ENCODE measurements at regions not wholly inside any gene's neighbourhood (a gene's known extent, or its start where the extent isn't known, plus 50 kb on each side); places are given as distances from the start of the nearest gene placed in this dataset.
"Not testable (repeated sequence)": the region's sequence is repeated elsewhere in the genome, so short reads cannot be mapped to it uniquely, and the experiment has no call there.

DNA sequence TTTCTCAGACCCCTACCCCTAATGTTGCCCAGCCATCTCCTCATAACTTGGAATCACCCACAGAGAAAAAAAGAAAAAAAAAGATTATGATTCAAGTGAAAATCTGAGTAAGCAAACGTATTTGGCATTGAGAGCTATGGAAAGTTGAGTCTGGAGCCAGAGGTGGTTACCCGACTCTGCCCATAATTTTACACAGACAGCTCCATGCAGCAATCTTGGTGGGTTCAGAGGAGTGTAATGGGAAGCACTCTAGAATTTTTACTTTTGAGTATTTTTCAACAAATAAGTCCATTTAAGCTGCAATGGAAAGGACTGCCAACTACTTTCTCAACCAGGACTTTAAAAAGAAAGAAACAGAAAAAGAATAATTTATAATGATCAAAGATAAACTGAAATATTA lies 62.7 kb downstream of the ZC3H11B start:
- TF ChIP-seq POLR2A (IDR thresholded peaks at IDR 0.05) (no peak), EP300 (IDR thresholded peaks at IDR 0.05) (no peak), CTCF (IDR thresholded peaks at IDR 0.05) (no peak)
- Histone ChIP-seq H3K9me3 (no peaks in the 10 kb centered on the region), H3K4me1 (ENCODE audit: insufficient read depth) (no peaks in the 10 kb centered on the region), H3K27ac (no peak overlapping the region), H3K4me3 (no peak overlapping the region), H3K27me3 (no peaks in the 10 kb centered on the region), H3K36me3 (no peaks in the 10 kb centered on the region)
- 58 to 88% (median 86%) methylated on average over 2 of the region's 2 CpGs for WGBS, 3 donors
- intact Hi-C loops (cut with DNase I) = no loop called here
- no peak for DNase-seq

- Histone ChIP-seq H3K27me3 (no peaks in the 10 kb centered on the region), H3K36me3 (no peaks in the 10 kb centered on the region), H3K27ac (no peak overlapping the region), H3K4me1 (ENCODE audit: insufficient read depth) (no peaks in the 10 kb centered on the region), H3K4me3 (no peak overlapping the region), H3K9me3 (no peaks in the 10 kb centered on the region)
- intact Hi-C loops (cut with DNase I) = no loop called here
- TF ChIP-seq POLR2A (IDR thresholded peaks at IDR 0.05) (no peak), CTCF (IDR thresholded peaks at IDR 0.05) (no peak), EP300 (IDR thresholded peaks at IDR 0.05) (no peak)
- DNase-seq = no peak
Observed at GRCh38 chr1:219549215-219549614, 63.7 kb downstream of the ZC3H11B start.

DNA sequence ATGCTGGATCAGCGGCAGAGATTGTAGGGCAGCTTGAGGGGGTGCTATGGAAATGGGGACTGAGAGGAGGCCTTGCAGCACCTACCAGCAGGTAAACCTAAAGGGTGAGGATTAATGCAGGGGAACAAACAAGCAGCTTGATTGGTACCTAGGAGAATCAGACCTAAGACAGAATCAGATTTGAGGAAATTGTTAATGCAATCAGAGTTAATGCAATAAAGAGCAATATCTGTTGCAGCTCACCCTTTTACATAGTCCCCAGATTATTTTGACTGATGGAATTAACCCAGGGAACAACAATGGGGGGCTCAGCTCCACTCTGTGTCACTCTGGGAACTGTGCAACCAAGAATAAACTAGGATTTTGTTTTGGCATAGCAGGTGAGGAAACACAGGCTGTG lies 64.5 kb downstream of the ZC3H11B start:
- Histone ChIP-seq H3K9me3 (no peaks in the 10 kb centered on the region), H3K36me3 (no peaks in the 10 kb centered on the region), H3K4me1 (ENCODE audit: insufficient read depth) (no peaks in the 10 kb centered on the region), H3K27ac (no peak overlapping the region), H3K4me3 (no peak overlapping the region), H3K27me3 (no peaks in the 10 kb centered on the region)
- intact Hi-C loops (cut with DNase I) = no loop called here
- TF ChIP-seq CTCF (IDR thresholded peaks at IDR 0.05) = no peak
- no peak for TF ChIP-seq EP300 (IDR thresholded peaks at IDR 0.05)
- no peak for TF ChIP-seq POLR2A (IDR thresholded peaks at IDR 0.05)
- 93 to 100% (median 98%) methylated on average over 1 of the region's 1 CpG for WGBS, 3 donors
- DNase-seq = no peak

DNA sequence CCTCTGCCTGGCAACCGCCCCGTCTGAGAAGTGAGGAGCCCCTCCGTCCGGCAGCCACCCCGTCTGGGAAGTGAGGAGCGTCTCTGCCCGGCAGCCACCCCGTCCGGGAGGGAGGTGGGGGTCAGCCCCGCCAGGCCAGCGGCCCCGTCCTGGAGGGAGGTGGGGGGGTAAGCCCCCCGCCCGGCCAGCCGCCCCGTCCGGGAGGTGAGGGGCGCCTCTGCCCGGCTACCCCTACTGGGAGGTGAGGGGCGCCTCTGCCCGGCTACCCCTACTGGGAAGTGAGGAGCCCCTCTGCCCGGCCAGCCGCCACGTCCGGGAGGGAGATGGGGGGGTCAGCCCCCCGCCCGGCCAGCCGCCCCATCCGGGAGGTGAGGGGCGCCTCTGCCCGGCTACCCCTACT lies 67.1 kb downstream of the ZC3H11B start:
- intact Hi-C loops (cut with DNase I); H3K27ac ChIP-seq; H3K4me3 ChIP-seq; H3K27me3 ChIP-seq; H3K4me1 ChIP-seq (ENCODE audit: insufficient read depth); DNase-seq; H3K36me3 ChIP-seq; H3K9me3 ChIP-seq: not testable (repeated sequence)
- WGBS, 3 donors = 93 to 100% (median 95%) methylated on average over 3 to 30 of the region's 31 CpGs

GRCh38 chr1:219544163-219544846 lies 68.6 kb downstream of the ZC3H11B start:
- Histone ChIP-seq H3K9me3 (no peaks in the 10 kb centered on the region), H3K4me3 (no peak overlapping the region), H3K36me3 (no peaks in the 10 kb centered on the region), H3K27ac (no peak overlapping the region), H3K27me3 (no peaks in the 10 kb centered on the region), H3K4me1 (ENCODE audit: insufficient read depth) (no peaks in the 10 kb centered on the region)
- TF ChIP-seq CTCF (IDR thresholded peaks at IDR 0.05) = no peak
- TF ChIP-seq POLR2A (IDR thresholded peaks at IDR 0.05) = no peak
- no peak for TF ChIP-seq EP300 (IDR thresholded peaks at IDR 0.05)
- 75 to 79% (median 78%) methylated on average over 5 of the region's 5 CpGs for WGBS, 3 donors
- DNase-seq = no peak
- intact Hi-C loops (cut with DNase I) = no loop called here
